Lung (tissue), 11 donors: ENCODE measurements at regions not wholly inside any gene's neighbourhood (a gene's known extent, or its start where the extent isn't known, plus 50 kb on each side); places are given as distances from the start of the nearest gene placed in this dataset.
A peak's percentile ranks its signal among the peaks of the same experiment; 100 is the strongest.

Experiments
- ATAC-seq: fragments of 200-7000 bp; cut with Tn5 transposase; one replicate; pipeline ENCODE4 v1.9.1; 2020; ENCODE audit warnings: moderate number of reproducible peaks; ENCODE audit not compliant: insufficient read depth, low FRiP score
- DNase-seq, 3 donors: peaks; one replicate each; pipeline ENCODE4 v3.0.0-alpha.2; 2013 to 2017
- H3K27ac ChIP-seq, 2 donors: one replicate each; pipeline ENCODE4 v1.5.1; 2013; ENCODE audit warnings: mild to moderate bottlenecking in 2 of 2, moderate library complexity in 2 of 2, control low read depth in 1 of 2, inconsistent platforms in 1 of 2, low read depth in 1 of 2, low read length in 1 of 2
- H3K27me3 ChIP-seq, 3 donors: one replicate each; pipeline ENCODE4 v1.5.1; 2013; ENCODE audit warnings: low read length in 2 of 3; ENCODE audit not compliant: control insufficient read depth in 3 of 3, insufficient read depth in 3 of 3
- H3K36me3 ChIP-seq, 4 donors: one replicate each; pipeline ENCODE4 v1.5.1; 2013; ENCODE audit warnings: low read length in 4 of 4, mild to moderate bottlenecking in 1 of 4, moderate library complexity in 1 of 4; ENCODE audit not compliant: control insufficient read depth in 4 of 4, insufficient read depth in 4 of 4
- H3K4me1 ChIP-seq, 5 donors: one replicate each; pipeline ENCODE4 v1.5.1; 2013; ENCODE audit warnings: low read length in 5 of 5, mild to moderate bottlenecking in 2 of 5, moderate library complexity in 1 of 5; ENCODE audit not compliant: control insufficient read depth in 5 of 5, insufficient read depth in 5 of 5
- H3K4me3 ChIP-seq: one replicate; pipeline ENCODE4 v1.5.1; 2013; ENCODE audit warnings: mild to moderate bottlenecking, control low read depth, moderate library complexity
- H3K9ac ChIP-seq, 2 donors: one replicate each; pipeline ENCODE4 v1.5.1; 2013; ENCODE audit warnings: low read length in 2 of 2, control low read depth in 1 of 2; ENCODE audit not compliant: insufficient read depth in 1 of 2
- H3K9me3 ChIP-seq, 4 donors: one replicate each; pipeline ENCODE4 v1.5.1; 2013; ENCODE audit warnings: low read length in 3 of 4, mild to moderate bottlenecking in 1 of 4, moderate library complexity in 1 of 4; ENCODE audit not compliant: control insufficient read depth in 4 of 4, insufficient read depth in 3 of 4
- whole genome bisulfite sequencing, 2 donors: extraction: QIAGEN DNeasy Blood & Tissue Kit; methylation state at CpG; one replicate each; pipeline ENCODE4 v1.1.7; 2013; 5-methylcytosine and 5-hydroxymethylcytosine counted together
- TF ChIP-seq, protein P1 (sequence below): IDR thresholded peaks from 2 replicates; pipeline ENCODE4 v1.5.1; 2012; ENCODE audit warnings: mild to moderate bottlenecking; ENCODE audit errors: control extremely low read depth, extremely low read depth
- donor health status: control.
- donor health status: control.
- donor health status: Bipolar disorder and iron deficiency.
- donor health status: healthy.
- donor health status: DM: yes; HTN: yes; CAD: no.

DNA sequence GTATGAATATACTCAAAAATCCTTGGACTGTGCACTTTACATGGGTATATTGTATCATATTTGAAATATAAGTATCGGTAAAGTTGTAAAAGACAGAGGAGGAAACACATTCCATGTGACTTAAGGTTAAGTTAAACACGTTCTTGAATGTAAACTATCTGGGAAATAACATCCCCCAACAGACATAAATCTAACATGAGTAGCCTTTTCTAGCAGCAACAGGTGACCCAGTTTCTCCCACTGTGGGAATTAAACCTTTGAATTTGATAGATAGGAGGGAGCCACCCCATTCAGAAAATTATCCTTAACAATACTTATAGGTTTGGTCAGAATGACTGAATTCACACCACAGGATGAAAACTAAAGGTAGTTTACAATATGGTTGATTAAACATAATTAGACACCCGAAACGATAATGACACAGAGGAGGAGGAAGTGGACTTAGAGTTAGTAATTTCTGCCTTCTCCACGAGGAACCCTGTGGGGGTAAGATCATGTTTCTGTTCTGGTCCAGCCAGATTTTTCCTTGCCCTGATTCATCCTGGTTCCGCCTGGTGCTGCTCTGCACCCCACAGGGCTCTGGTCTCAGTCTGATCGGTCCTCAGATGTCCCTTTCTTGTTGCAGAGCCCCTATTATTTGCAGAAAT lies 84.6 kb upstream of the DNAH5 start:
- ATAC-seq: no peak
- TF ChIP-seq, protein P1, sequence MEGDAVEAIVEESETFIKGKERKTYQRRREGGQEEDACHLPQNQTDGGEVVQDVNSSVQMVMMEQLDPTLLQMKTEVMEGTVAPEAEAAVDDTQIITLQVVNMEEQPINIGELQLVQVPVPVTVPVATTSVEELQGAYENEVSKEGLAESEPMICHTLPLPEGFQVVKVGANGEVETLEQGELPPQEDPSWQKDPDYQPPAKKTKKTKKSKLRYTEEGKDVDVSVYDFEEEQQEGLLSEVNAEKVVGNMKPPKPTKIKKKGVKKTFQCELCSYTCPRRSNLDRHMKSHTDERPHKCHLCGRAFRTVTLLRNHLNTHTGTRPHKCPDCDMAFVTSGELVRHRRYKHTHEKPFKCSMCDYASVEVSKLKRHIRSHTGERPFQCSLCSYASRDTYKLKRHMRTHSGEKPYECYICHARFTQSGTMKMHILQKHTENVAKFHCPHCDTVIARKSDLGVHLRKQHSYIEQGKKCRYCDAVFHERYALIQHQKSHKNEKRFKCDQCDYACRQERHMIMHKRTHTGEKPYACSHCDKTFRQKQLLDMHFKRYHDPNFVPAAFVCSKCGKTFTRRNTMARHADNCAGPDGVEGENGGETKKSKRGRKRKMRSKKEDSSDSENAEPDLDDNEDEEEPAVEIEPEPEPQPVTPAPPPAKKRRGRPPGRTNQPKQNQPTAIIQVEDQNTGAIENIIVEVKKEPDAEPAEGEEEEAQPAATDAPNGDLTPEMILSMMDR: no peak

DNA sequence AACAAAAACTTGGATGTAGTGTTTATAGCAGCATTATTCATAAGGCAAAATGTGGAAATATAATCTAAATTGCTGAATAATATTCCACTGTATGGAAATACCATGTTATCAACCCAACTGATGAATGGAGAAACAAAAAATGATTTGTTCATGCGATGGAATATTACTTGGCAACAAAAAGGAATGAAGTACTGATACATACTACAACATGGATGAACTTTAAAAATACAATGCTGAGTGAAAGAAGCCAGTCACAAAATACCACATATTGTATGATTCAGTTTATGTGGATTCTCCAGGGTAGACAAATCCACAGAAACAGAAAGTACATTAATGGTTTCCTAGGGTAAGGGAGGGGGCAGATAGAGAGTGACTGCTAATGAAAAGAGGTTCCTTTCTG lies 83.7 kb upstream of the DNAH5 start:
- no peak overlapping the region for H3K9ac ChIP-seq
- H3K27me3 ChIP-seq: no peaks in the 10 kb centered on the region
- H3K9me3 ChIP-seq: peaks cover 0 to 4% (median 0%) of the 10 kb centered on the region in 4 donors
- 98% methylated on average over 1 of the region's 1 CpG for WGBS, 2 donors
- DNase-seq: no peak
- H3K4me3 ChIP-seq: no peak overlapping the region
- H3K36me3 ChIP-seq: no peaks in the 10 kb centered on the region
- ATAC-seq: no peak
- peaks cover 0 to 4% (median 0%) of the 10 kb centered on the region in 5 donors for H3K4me1 ChIP-seq
- TF ChIP-seq, protein P1: no peak
- no peak overlapping the region for H3K27ac ChIP-seq

More for the DNA sequence above, 84.6 kb upstream of the DNAH5 start:
- Histone ChIP-seq H3K9me3 (peaks cover 0 to 2% (median 0%) of the 10 kb centered on the region in 4 donors), H3K36me3 (no peaks in the 10 kb centered on the region), H3K4me1 (peaks cover 0 to 4% (median 0%) of the 10 kb centered on the region in 5 donors), H3K27ac (no peak overlapping the region), H3K9ac (no peak overlapping the region), H3K27me3 (no peaks in the 10 kb centered on the region), H3K4me3 (no peak overlapping the region)
- no peak for DNase-seq
- 62 to 76% methylated on average over 7 of the region's 7 CpGs for WGBS, 2 donors

DNA sequence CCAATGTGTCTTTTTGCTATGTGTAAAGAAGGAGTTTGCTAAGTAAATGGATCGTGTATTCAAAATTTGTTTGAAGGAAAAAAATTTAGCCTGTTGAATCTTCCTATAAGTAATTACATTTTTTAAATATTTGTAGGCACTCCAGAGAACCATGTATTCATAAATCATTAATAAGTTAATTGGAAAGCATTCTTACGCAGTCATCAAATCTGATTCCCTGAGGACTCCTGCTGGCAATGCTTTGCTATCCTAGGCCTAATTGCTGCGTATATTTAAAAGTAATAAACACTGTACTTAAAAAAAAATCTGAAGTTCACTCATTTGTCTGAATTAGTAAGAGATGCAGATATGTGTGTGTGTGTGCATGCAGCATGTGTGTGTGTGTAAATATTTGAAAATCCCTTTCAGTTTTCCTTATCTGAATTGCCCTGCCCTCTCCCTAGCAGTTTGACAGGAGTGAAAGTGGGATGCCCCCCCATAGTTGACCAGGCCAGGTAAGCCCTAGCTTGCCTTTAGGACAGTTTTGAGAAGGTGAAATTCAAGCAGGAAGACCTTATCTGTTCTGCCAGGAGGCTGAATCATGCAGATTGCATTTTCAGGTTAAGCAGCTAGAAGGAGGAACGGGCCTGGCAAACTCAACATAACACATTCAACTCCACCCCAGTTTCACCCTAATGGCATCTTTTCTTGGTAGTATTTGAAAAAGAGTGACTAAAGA lies 81.2 kb upstream of the DNAH5 start:
- Histone ChIP-seq H3K9ac (no peak overlapping the region), H3K4me1 (peaks cover 0 to 4% (median 0%) of the 10 kb centered on the region in 5 donors), H3K36me3 (no peaks in the 10 kb centered on the region), H3K27me3 (no peaks in the 10 kb centered on the region), H3K4me3 (no peak overlapping the region), H3K27ac (peak overlapping the region in 1 of 2 donors; percentile 75), H3K9me3 (peaks cover 0 to 4% (median 0%) of the 10 kb centered on the region in 4 donors)
- 63 to 84% methylated on average over 4 of the region's 4 CpGs for WGBS, 2 donors
- DNase-seq (no peak), ATAC-seq (peak; percentile 84)
- TF ChIP-seq, protein P1: no peak
